ENCODE measurements at regions not wholly inside any gene's neighbourhood (a gene's known extent, or its start where the extent isn't known, plus 50 kb on each side); places are given as distances from the start of the nearest gene placed in this dataset.

- no peaks in the 10 kb centered on the region for H3K27me3 ChIP-seq (ENCODE audit: control insufficient read depth, insufficient read depth, low read length)
- no peak overlapping the region for H3K4me3 ChIP-seq (ENCODE audit: low read depth, low read length)
- no peaks in the 10 kb centered on the region for H3K36me3 ChIP-seq (ENCODE audit: control insufficient read depth, insufficient read depth, low read length)
- DNase-seq (ENCODE audit: low read depth) = no peak
- TF ChIP-seq CTCF (IDR thresholded peaks at IDR 0.05; ENCODE audit: insufficient read depth, low read length, poor library complexity, severe bottlenecking) = no peak
These were observed 393.7 kb upstream of the C2CD4B start for GRCh38 chr15:62558640-62559380.

- Histone ChIP-seq H3K36me3 (ENCODE audit: control insufficient read depth, insufficient read depth, low read length) (no peaks in the 10 kb centered on the region), H3K27me3 (ENCODE audit: control insufficient read depth, insufficient read depth, low read length) (no peaks in the 10 kb centered on the region)
- TF ChIP-seq CTCF (IDR thresholded peaks at IDR 0.05; ENCODE audit: insufficient read depth, low read length, poor library complexity, severe bottlenecking) = no peak
These were observed 394.3 kb upstream of the C2CD4B start for GRCh38 chr15:62559381-62559733.

GRCh38 chr15:62561059-62561519 is 396.0 kb upstream of the C2CD4B start:
- no peak for TF ChIP-seq CTCF (IDR thresholded peaks at IDR 0.05; ENCODE audit: insufficient read depth, low read length, poor library complexity, severe bottlenecking)
- Histone ChIP-seq H3K27me3 (ENCODE audit: control insufficient read depth, insufficient read depth, low read length) (no peaks in the 10 kb centered on the region), H3K36me3 (ENCODE audit: control insufficient read depth, insufficient read depth, low read length) (no peaks in the 10 kb centered on the region), H3K4me3 (ENCODE audit: low read depth, low read length) (no peak overlapping the region)
- no peak for DNase-seq (ENCODE audit: low read depth)

More at GRCh38 chr15:62559381-62559733, 394.3 kb upstream of the C2CD4B start:
- no peak for DNase-seq (ENCODE audit: low read depth)
- H3K4me3 ChIP-seq (ENCODE audit: low read depth, low read length) = no peak overlapping the region

- TF ChIP-seq CTCF (IDR thresholded peaks at IDR 0.05; ENCODE audit: insufficient read depth, low read length, poor library complexity, severe bottlenecking) = no peak
- Histone ChIP-seq H3K36me3 (ENCODE audit: control insufficient read depth, insufficient read depth, low read length) (no peaks in the 10 kb centered on the region), H3K27me3 (ENCODE audit: control insufficient read depth, insufficient read depth, low read length) (no peaks in the 10 kb centered on the region), H3K4me3 (ENCODE audit: low read depth, low read length) (no peak overlapping the region)
- no peak for DNase-seq (ENCODE audit: low read depth)
These were observed 396.5 kb upstream of the C2CD4B start for GRCh38 chr15:62561571-62561970.

GRCh38 chr15:62564886-62565633 is 400.0 kb upstream of the C2CD4B start:
- no peak for TF ChIP-seq CTCF (IDR thresholded peaks at IDR 0.05; ENCODE audit: insufficient read depth, low read length, poor library complexity, severe bottlenecking)
- DNase-seq (ENCODE audit: low read depth) = no peak
- Histone ChIP-seq H3K36me3 (ENCODE audit: control insufficient read depth, insufficient read depth, low read length) (no peaks in the 10 kb centered on the region), H3K27me3 (ENCODE audit: control insufficient read depth, insufficient read depth, low read length) (no peaks in the 10 kb centered on the region), H3K4me3 (ENCODE audit: low read depth, low read length) (no peak overlapping the region)

Data from kidney epithelial cell (primary cell).